HCT116 (cell line): ENCODE measurements at regions not wholly inside any gene's neighbourhood (a gene's known extent, or its start where the extent isn't known, plus 50 kb on each side); places are given as distances from the start of the nearest gene placed in this dataset.

Experiments
- ATAC-seq: fragments of 200-7000 bp; cut with Tn5 transposase; 2 replicates; pipeline ENCODE4 v1.9.1; 2020; ENCODE audit warnings: mild to moderate bottlenecking, moderate library complexity
- BruUV-seq: library from RNA; stranded (reverse); fragments of 400-500 nt; replicated peaks from 2 replicates; lab custom pipeline; 2021; lab: Mats Ljungman, UMichigan
- CTCF ChIA-PET: fragments of 300-600 bp; sonication (Branson Sonifier 250); formaldehyde crosslinking; loops from one replicate; lab custom pipeline; 2021; ENCODE audit warnings: antibody characterized with exemption; lab: Charles Lee
- POLR2A ChIA-PET: fragments of 300-600, 350-600 bp; sonication (Branson Sonifier 250); formaldehyde crosslinking; loops from one replicate; lab custom pipeline; 2021; ENCODE audit warnings: antibody characterized with exemption; lab: Charles Lee
- RAD21 ChIA-PET, 2 experiments: fragments of 300-600 bp; sonication (Branson Sonifier 250); formaldehyde crosslinking; loops; one replicate each; lab custom pipeline; 2023; ENCODE audit warnings: low total read pairs in 2 of 2; ENCODE audit not compliant: uncharacterized antibody in 2 of 2, unreplicated experiment in 2 of 2, low non-redundant PET in 1 of 2; lab: Charles Lee
- DNase-seq: peaks from one replicate; pipeline ENCODE4 v3.0.0-alpha.2; 2010; ENCODE audit warnings: low read depth, low spot score
- H2AFZ ChIP-seq: fragments of 200-600 bp; shearing (Covaris generic), sonication (generic); 2 replicates; pipeline ENCODE4 v1.6.1; 2017; ENCODE audit warnings: low read depth, mixed run types, mixed read lengths, antibody characterized with exemption, low read length; ENCODE audit not compliant: poor library complexity, severe bottlenecking
- H3K27ac ChIP-seq: 2 replicates; pipeline ENCODE4 v1.5.1; 2012; ENCODE audit warnings: low read depth, low read length
- H3K27me3 ChIP-seq: fragments of 200-600 bp; sonication (generic); 2 replicates; pipeline ENCODE4 v1.6.1; 2016; ENCODE audit warnings: mixed run types, low read length, mixed read lengths; ENCODE audit not compliant: insufficient read depth
- H3K36me3 ChIP-seq, 2 experiments: fragments of 200-500 bp in 1 of 2; fragments of 200-600 bp in 1 of 2; sonication (Bioruptor generic) in 1 of 2; sonication (generic) in 1 of 2; 2 replicates each; pipeline versions ENCODE4 v1.5.1 to v1.6.1; 2014 to 2016; ENCODE audit warnings: low read length in 2 of 2, inconsistent platforms in 1 of 2, mixed read lengths in 1 of 2, mixed run types in 1 of 2; ENCODE audit not compliant: insufficient read depth in 2 of 2, control insufficient read depth in 1 of 2
- H3K4me1 ChIP-seq, 2 experiments: fragments of 200-600 bp in 1 of 2; sonication (generic) in 1 of 2; 2 replicates each; pipeline versions ENCODE4 v1.5.1 to v1.6.1; 2012 to 2017; ENCODE audit warnings: low read length in 2 of 2, inconsistent platforms in 1 of 2, mild to moderate bottlenecking in 1 of 2, mixed read lengths in 1 of 2, mixed run types in 1 of 2, moderate library complexity in 1 of 2; ENCODE audit not compliant: insufficient read depth in 2 of 2, control insufficient read depth in 1 of 2
- H3K4me2 ChIP-seq: fragments of 200-600 bp; sonication (generic); 2 replicates; pipeline ENCODE4 v1.6.1; 2017; ENCODE audit warnings: mixed run types, low read length, mixed read lengths
- H3K4me3 ChIP-seq, 2 experiments: fragments of 200-600 bp in 1 of 2; sonication (generic) in 1 of 2; replicated peaks in 1 of 2; 2 replicates each; pipeline ENCODE4 v1.5.1; 2011 to 2016; ENCODE audit warnings: low read length in 2 of 2, control low read depth in 1 of 2, low read depth in 1 of 2, mild to moderate bottlenecking in 1 of 2, mixed read lengths in 1 of 2, mixed run types in 1 of 2
- H3K79me2 ChIP-seq: fragments of 200-600 bp; sonication (generic); 2 replicates; pipeline ENCODE4 v1.6.1; 2017; ENCODE audit warnings: mild to moderate bottlenecking, mixed run types, low read length, moderate library complexity, mixed read lengths; ENCODE audit not compliant: insufficient read depth
- H3K9ac ChIP-seq: fragments of 200-600 bp; sonication (generic); 2 replicates; pipeline ENCODE4 v1.6.1; 2016; ENCODE audit warnings: low read length, mixed read lengths
- H3K9me2 ChIP-seq: fragments of 200-600 bp; sonication (generic), shearing (Covaris generic); 2 replicates; pipeline ENCODE4 v1.6.1; 2017; ENCODE audit warnings: mixed run types, mild to moderate bottlenecking, moderate library complexity; ENCODE audit not compliant: insufficient read depth
- H3K9me3 ChIP-seq, 2 experiments: fragments of 200-500 bp in 1 of 2; fragments of 200-600 bp in 1 of 2; sonication (Bioruptor generic) in 1 of 2; sonication (generic) in 1 of 2; 2 replicates each; pipeline ENCODE4 v1.6.1; 2014 to 2017; ENCODE audit warnings: low read length in 2 of 2, mixed read lengths in 2 of 2, inconsistent platforms in 1 of 2, low read depth in 1 of 2, mild to moderate bottlenecking in 1 of 2, mixed run types in 1 of 2, moderate library complexity in 1 of 2; ENCODE audit not compliant: control insufficient read depth in 1 of 2, insufficient read depth in 1 of 2
- H4K20me1 ChIP-seq: fragments of 200-600 bp; sonication (generic), shearing (Covaris generic); 2 replicates; pipeline ENCODE4 v1.6.1; 2017; ENCODE audit warnings: mixed run types, mild to moderate bottlenecking, moderate library complexity; ENCODE audit not compliant: insufficient read depth
- CEBPB ChIP-seq: IDR thresholded peaks from 2 replicates; pipeline ENCODE4 v1.6.1; 2012; ENCODE audit warnings: low read depth
- EGR1 ChIP-seq: IDR thresholded peaks from 2 replicates; pipeline ENCODE4 v1.6.1; 2012; ENCODE audit warnings: low read depth
- ELF1 ChIP-seq: IDR thresholded peaks from 2 replicates; pipeline ENCODE4 v1.6.1; 2012; ENCODE audit warnings: low read depth, borderline replicate concordance
- EZH2phosphoT487 ChIP-seq: fragments of 200-600 bp; IDR thresholded peaks from 2 replicates; pipeline ENCODE4 v1.6.1; 2018; ENCODE audit warnings: antibody characterized with exemption, borderline replicate concordance
- POLR2AphosphoS5 ChIP-seq: IDR thresholded peaks from 2 replicates; pipeline ENCODE4 v1.6.1; 2011; ENCODE audit warnings: mild to moderate bottlenecking, low read depth, low read length, moderate library complexity
- SRF ChIP-seq: IDR thresholded peaks from 2 replicates; pipeline ENCODE4 v1.6.1; 2012; ENCODE audit warnings: low read depth
- TCF7L2 ChIP-seq: IDR thresholded peaks from 2 replicates; pipeline ENCODE4 v1.7.0; 2011; ENCODE audit warnings: borderline replicate concordance, inconsistent platforms; ENCODE audit not compliant: insufficient read depth, insufficient read length; ENCODE audit errors: extremely low read depth
- ZNF274 ChIP-seq: fragments of 200-500 bp; sonication (Bioruptor generic); IDR thresholded peaks from 2 replicates; pipeline ENCODE4 v1.6.1; 2014; ENCODE audit warnings: mild to moderate bottlenecking, low read depth, low read length, inconsistent platforms
- intact Hi-C: fragments of 100-400 bp; cut with micrococcal nuclease; formaldehyde crosslinking; loops from 2 replicates; pipeline ENCODE4 v1.10.0; 2022
- TF ChIP-seq, protein P1 (sequence below), 3 experiments: fragments of 200-600 bp in 1 of 3; sonication (generic) in 1 of 3; IDR thresholded peaks in 2 of 3; conservative IDR thresholded peaks in 1 of 3; 2 replicates each; pipeline ENCODE4 v1.5.1; 2012 to 2017; ENCODE audit warnings: low read depth in 2 of 3, low read length in 2 of 3, antibody characterized with exemption in 1 of 3, borderline replicate concordance in 1 of 3, control low read depth in 1 of 3, mild to moderate bottlenecking in 1 of 3, mixed read lengths in 1 of 3, mixed run types in 1 of 3, moderate library complexity in 1 of 3; ENCODE audit not compliant: insufficient read depth in 1 of 3
- TF ChIP-seq, protein P2 (sequence below): IDR thresholded peaks from 2 replicates; pipeline ENCODE4 v1.6.1; 2012; ENCODE audit warnings: low read depth
- TF ChIP-seq, protein P3 (sequence below): IDR thresholded peaks from 2 replicates; pipeline ENCODE4 v1.6.1; 2012
- TF ChIP-seq, protein P4 (sequence below): IDR thresholded peaks from 2 replicates; pipeline ENCODE4 v1.6.1; 2011; ENCODE audit warnings: mild to moderate bottlenecking, low read length, moderate library complexity; ENCODE audit not compliant: insufficient replicate concordance; ENCODE audit errors: extremely low read depth

DNA sequence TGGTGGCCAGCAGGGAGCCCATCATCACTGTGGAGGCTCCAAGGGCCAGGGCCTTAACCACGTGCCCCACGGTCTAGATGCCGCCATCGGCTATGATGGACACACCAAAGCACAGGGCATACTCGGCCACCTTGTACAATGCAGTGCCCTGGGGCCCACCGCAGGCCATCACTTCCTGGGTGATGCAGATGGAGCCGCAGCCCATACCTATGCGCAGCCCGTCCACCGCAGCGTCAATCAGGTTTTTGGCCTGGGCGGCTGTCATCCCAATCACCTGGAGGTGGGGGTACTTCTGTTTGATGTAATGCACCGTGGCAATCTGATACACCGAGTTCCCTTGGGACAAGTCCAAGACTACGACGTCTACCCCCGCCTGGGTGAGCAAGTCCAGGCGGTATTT is 153.3 kb upstream of the ZSWIM2 start:
- no peak for DNase-seq
- TF ChIP-seq CEBPB (no peak), EGR1 (no peak)
- TF ChIP-seq, protein P1, sequence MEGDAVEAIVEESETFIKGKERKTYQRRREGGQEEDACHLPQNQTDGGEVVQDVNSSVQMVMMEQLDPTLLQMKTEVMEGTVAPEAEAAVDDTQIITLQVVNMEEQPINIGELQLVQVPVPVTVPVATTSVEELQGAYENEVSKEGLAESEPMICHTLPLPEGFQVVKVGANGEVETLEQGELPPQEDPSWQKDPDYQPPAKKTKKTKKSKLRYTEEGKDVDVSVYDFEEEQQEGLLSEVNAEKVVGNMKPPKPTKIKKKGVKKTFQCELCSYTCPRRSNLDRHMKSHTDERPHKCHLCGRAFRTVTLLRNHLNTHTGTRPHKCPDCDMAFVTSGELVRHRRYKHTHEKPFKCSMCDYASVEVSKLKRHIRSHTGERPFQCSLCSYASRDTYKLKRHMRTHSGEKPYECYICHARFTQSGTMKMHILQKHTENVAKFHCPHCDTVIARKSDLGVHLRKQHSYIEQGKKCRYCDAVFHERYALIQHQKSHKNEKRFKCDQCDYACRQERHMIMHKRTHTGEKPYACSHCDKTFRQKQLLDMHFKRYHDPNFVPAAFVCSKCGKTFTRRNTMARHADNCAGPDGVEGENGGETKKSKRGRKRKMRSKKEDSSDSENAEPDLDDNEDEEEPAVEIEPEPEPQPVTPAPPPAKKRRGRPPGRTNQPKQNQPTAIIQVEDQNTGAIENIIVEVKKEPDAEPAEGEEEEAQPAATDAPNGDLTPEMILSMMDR (IDR thresholded peaks at IDR 0.05 in 2 of 3, conservative IDR thresholded peaks at IDR 0.05 in 1 of 3; ENCODE audit: borderline replicate concordance in 1 of 3, insufficient read depth in 1 of 3, low read depth in 2 of 3, low read length in 2 of 3): no peak
- TF ChIP-seq, all 23 proteins: peak for 0
- ChIA-PET RAD21 (no interaction called here), CTCF (no interaction called here), POLR2A (no interaction called here)
- no peak overlapping the region for H2AFZ ChIP-seq
- H3K36me3 ChIP-seq: no peaks in the 10 kb centered on the region
- H3K4me2 ChIP-seq: no peak overlapping the region
- 0 out of 2 replicates have a peak, but pooled peaks cover 3% of the 10 kb centered on the region for H3K9me2 ChIP-seq
- BruUV-seq: no TSS peak
- no peak overlapping the region for H3K27ac ChIP-seq
- H3K9me3 ChIP-seq: no peaks in the 10 kb centered on the region
- H3K4me3 ChIP-seq: no peak overlapping the region
- no peak overlapping the region for H3K9ac ChIP-seq
- no peaks in the 10 kb centered on the region for H4K20me1 ChIP-seq
- intact Hi-C loops: no loop called here
- H3K4me1 ChIP-seq: no peaks in the 10 kb centered on the region
- no peaks in the 10 kb centered on the region for H3K79me2 ChIP-seq
- H3K27me3 ChIP-seq: no peaks in the 10 kb centered on the region
- no peak for ATAC-seq

DNA sequence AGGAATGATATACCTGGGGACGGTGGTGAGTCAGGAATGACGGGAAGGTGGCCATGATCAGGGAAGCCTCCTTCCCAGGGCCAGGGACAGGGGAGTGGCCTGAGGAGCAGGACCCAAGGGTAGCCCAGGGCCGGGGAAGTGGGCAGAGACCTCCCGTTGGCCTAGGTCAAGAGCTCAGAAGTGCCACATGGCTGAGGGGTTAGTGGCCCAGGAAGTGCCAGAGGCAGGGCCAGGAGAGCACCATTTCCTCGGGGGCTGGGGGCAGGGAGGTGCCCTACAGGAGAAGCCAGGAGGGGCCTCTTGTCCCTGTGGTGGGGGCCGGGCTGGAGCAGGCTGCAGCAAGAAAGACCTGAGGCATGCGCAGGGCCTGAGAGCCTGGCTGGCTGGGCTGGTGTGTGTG is 152.3 kb upstream of the ZSWIM2 start:
- DNase-seq (no peak), ATAC-seq (no peak)
- H3K4me3 ChIP-seq: no peak overlapping the region
- 0 out of 2 replicates have a peak, but pooled peaks cover 3% of the 10 kb centered on the region for H3K9me2 ChIP-seq
- no peaks in the 10 kb centered on the region for H3K4me1 ChIP-seq
- no TSS peak for BruUV-seq
- intact Hi-C loops: no loop called here
- H3K27me3 ChIP-seq: no peaks in the 10 kb centered on the region
- H4K20me1 ChIP-seq: no peaks in the 10 kb centered on the region
- ChIA-PET CTCF (no interaction called here), RAD21 (no interaction called here), POLR2A (no interaction called here)
- H3K36me3 ChIP-seq: no peaks in the 10 kb centered on the region
- H2AFZ ChIP-seq: no peak overlapping the region
- H3K79me2 ChIP-seq: no peaks in the 10 kb centered on the region
- H3K4me2 ChIP-seq: no peak overlapping the region
- no peaks in the 10 kb centered on the region for H3K9me3 ChIP-seq
- no peak overlapping the region for H3K9ac ChIP-seq
- H3K27ac ChIP-seq: no peak overlapping the region
- TF ChIP-seq EGR1 (no peak), SRF (no peak), POLR2AphosphoS5 (no peak), EZH2phosphoT487 (no peak), ELF1 (no peak), ZNF274 (no peak), TCF7L2 (no peak)
- TF ChIP-seq, protein P2, sequence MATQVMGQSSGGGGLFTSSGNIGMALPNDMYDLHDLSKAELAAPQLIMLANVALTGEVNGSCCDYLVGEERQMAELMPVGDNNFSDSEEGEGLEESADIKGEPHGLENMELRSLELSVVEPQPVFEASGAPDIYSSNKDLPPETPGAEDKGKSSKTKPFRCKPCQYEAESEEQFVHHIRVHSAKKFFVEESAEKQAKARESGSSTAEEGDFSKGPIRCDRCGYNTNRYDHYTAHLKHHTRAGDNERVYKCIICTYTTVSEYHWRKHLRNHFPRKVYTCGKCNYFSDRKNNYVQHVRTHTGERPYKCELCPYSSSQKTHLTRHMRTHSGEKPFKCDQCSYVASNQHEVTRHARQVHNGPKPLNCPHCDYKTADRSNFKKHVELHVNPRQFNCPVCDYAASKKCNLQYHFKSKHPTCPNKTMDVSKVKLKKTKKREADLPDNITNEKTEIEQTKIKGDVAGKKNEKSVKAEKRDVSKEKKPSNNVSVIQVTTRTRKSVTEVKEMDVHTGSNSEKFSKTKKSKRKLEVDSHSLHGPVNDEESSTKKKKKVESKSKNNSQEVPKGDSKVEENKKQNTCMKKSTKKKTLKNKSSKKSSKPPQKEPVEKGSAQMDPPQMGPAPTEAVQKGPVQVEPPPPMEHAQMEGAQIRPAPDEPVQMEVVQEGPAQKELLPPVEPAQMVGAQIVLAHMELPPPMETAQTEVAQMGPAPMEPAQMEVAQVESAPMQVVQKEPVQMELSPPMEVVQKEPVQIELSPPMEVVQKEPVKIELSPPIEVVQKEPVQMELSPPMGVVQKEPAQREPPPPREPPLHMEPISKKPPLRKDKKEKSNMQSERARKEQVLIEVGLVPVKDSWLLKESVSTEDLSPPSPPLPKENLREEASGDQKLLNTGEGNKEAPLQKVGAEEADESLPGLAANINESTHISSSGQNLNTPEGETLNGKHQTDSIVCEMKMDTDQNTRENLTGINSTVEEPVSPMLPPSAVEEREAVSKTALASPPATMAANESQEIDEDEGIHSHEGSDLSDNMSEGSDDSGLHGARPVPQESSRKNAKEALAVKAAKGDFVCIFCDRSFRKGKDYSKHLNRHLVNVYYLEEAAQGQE: no peak
- TF ChIP-seq, protein P3, sequence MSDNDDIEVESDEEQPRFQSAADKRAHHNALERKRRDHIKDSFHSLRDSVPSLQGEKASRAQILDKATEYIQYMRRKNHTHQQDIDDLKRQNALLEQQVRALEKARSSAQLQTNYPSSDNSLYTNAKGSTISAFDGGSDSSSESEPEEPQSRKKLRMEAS: no peak
- TF ChIP-seq, protein P4, sequence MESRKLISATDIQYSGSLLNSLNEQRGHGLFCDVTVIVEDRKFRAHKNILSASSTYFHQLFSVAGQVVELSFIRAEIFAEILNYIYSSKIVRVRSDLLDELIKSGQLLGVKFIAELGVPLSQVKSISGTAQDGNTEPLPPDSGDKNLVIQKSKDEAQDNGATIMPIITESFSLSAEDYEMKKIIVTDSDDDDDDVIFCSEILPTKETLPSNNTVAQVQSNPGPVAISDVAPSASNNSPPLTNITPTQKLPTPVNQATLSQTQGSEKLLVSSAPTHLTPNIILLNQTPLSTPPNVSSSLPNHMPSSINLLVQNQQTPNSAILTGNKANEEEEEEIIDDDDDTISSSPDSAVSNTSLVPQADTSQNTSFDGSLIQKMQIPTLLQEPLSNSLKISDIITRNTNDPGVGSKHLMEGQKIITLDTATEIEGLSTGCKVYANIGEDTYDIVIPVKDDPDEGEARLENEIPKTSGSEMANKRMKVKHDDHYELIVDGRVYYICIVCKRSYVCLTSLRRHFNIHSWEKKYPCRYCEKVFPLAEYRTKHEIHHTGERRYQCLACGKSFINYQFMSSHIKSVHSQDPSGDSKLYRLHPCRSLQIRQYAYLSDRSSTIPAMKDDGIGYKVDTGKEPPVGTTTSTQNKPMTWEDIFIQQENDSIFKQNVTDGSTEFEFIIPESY: no peak
